Heart left ventricle (tissue), 16 donors: ENCODE measurements at regions not wholly inside any gene's neighbourhood (a gene's known extent, or its start where the extent isn't known, plus 50 kb on each side); places are given as distances from the start of the nearest gene placed in this dataset.
"Not testable (repeated sequence)": the region's sequence is repeated elsewhere in the genome, so short reads cannot be mapped to it uniquely, and the experiment has no call there.

Experiments
- ATAC-seq, 4 donors: fragments of 200-7000 bp; cut with Tn5 transposase; one replicate each; pipeline ENCODE4 v1.9.1; 2020 to 2022; ENCODE audit warnings: moderate library complexity in 4 of 4, mild to moderate bottlenecking in 3 of 4, moderate number of reproducible peaks in 1 of 4
- DNase-seq, 5 donors: peaks; one replicate each; pipeline ENCODE4 v3.0.0-alpha.2; 2020
- H3K27ac ChIP-seq, 12 donors: fragments of 200-600 bp; sonication (generic) in 4 of 12; one replicate each; pipeline versions ENCODE4 v1.5.0 to v1.8.0; 2016 to 2022; ENCODE audit warnings: mild to moderate bottlenecking in 2 of 12
- H3K27me3 ChIP-seq, 9 donors: fragments of 200-600 bp; sonication (generic) in 2 of 9; one replicate each; pipeline versions ENCODE4 v1.5.1 to v1.8.0; 2016 to 2022; ENCODE audit warnings: mild to moderate bottlenecking in 3 of 9
- H3K36me3 ChIP-seq, 9 donors: fragments of 200-600 bp; sonication (generic) in 2 of 9; one replicate each; pipeline versions ENCODE4 v1.5.0 to v1.8.0; 2018 to 2022; ENCODE audit warnings: mild to moderate bottlenecking in 2 of 9
- H3K4me1 ChIP-seq, 12 donors: fragments of 200-600 bp; sonication (generic) in 4 of 12; one replicate each; pipeline versions ENCODE4 v1.5.0 to v1.8.0; 2016 to 2022; ENCODE audit warnings: mild to moderate bottlenecking in 3 of 12
- H3K4me3 ChIP-seq, 12 donors: fragments of 200-600 bp; sonication (generic) in 4 of 12; one replicate each; pipeline versions ENCODE4 v1.5.0 to v1.8.0; 2017 to 2022; ENCODE audit warnings: mild to moderate bottlenecking in 9 of 12, moderate library complexity in 4 of 12
- H3K9me3 ChIP-seq, 12 donors: fragments of 200-600 bp; sonication (generic) in 4 of 12; one replicate each; pipeline versions ENCODE4 v1.5.0 to v1.8.0; 2016 to 2022; ENCODE audit warnings: mild to moderate bottlenecking in 1 of 12
- CTCF ChIP-seq, 12 donors: fragments of 200-600 bp; sonication (generic) in 4 of 12; IDR thresholded peaks; one replicate each; pipeline versions ENCODE4 v1.5.0 to v1.8.0; 2018 to 2022; ENCODE audit warnings: antibody characterized with exemption in 12 of 12, mild to moderate bottlenecking in 5 of 12
- POLR2A ChIP-seq, 2 donors: fragments of 450-650 bp; IDR thresholded peaks; one replicate each; pipeline ENCODE4 v1.6.1; 2017; ENCODE audit warnings: antibody characterized with exemption in 2 of 2, mild to moderate bottlenecking in 2 of 2, moderate library complexity in 2 of 2
- WGBS, 4 donors: extraction: QIAGEN DNeasy Blood & Tissue Kit in 2 of 4; methylation state at CpG; one replicate each; pipeline versions ENCODE4 v1.1.5 to v1.1.7; 2013 to 2018; 5-methylcytosine and 5-hydroxymethylcytosine counted together
- intact Hi-C, 10 donors: fragments of 100-400 bp; cut with DNase I; formaldehyde crosslinking; loops; one replicate each; pipeline versions ENCODE4 v1.11.1 to v1.14.2; 2022
- donor health status: ischemic (EF 13 %, LVEDD 7.1; RV severe dilation, severe dysfunction).
- donor health status: healthy with polysubstance abuse.
- donor health status: DM: no; HTN: yes; CAD: no.
- donor health status: DM: no; HTN: no; CAD: no.
- donor health status: ischemic (EF 25% LVEDD 6.9; RV normal size, moderate dysfunction).
- donor health status: ischemic (EF 25% LVEDD 5.7; RV mildly dilated, moderate dysfunction).
- donor health status: healthy.
- donor health status: DM: yes; HTN: yes; CAD: no.
- donor health status: ischemic (EF 35%, LVEDD 5.7; RV mildly dilated, moderate dysfunction).
- donor health status: nonischemic (EF 11% LVEDD 7.7; RV severe dilation, severe dysfunction).
- donor health status: DM: yes; HTN: yes; CAD: no.
- donor health status: PGD.
- donor health status: ischemic (EF 29% LVEDD 5.4; RV normal size, mild dysfunction).
- donor health status: nonischemic (EF 23%, LVEDD 6.1; RV moderate dilation, normal function).

- H3K27me3 ChIP-seq = no peaks in the 10 kb centered on the region
- H3K36me3 ChIP-seq = peaks cover 0 to 5% (median 0%) of the 10 kb centered on the region in 9 donors
- 48 to 64% (median 59%) methylated on average over 6 of the region's 6 CpGs for WGBS, 4 donors
- intact Hi-C loops = no loop called here
- no peak overlapping the region for H3K27ac ChIP-seq
- ATAC-seq (no peak), DNase-seq (no peak)
- peaks cover 0 to 3% (median 0%) of the 10 kb centered on the region in 12 donors for H3K9me3 ChIP-seq
- TF ChIP-seq POLR2A (IDR thresholded peaks at IDR 0.05) = no peak
- no peak for TF ChIP-seq CTCF (IDR thresholded peaks at IDR 0.05)
- H3K4me3 ChIP-seq = no peak overlapping the region
- no peaks in the 10 kb centered on the region for H3K4me1 ChIP-seq
These were observed 80.5 kb upstream of the KIF26B start for GRCh38 chr1:245074232-245074747.

GRCh38 chr1:245070836-245071615 is 83.8 kb upstream of the KIF26B start:
- Histone ChIP-seq H3K4me1 (no peaks in the 10 kb centered on the region), H3K27ac (no peak overlapping the region), H3K27me3 (no peaks in the 10 kb centered on the region), H3K36me3 (peaks cover 0 to 5% (median 0%) of the 10 kb centered on the region in 9 donors), H3K9me3 (peaks cover 0 to 3% (median 0%) of the 10 kb centered on the region in 12 donors), H3K4me3 (no peak overlapping the region)
- intact Hi-C loops = no loop called here
- 96 to 98% (median 96%) methylated on average over 10 of the region's 10 CpGs for WGBS, 4 donors
- DNase-seq = no peak
- TF ChIP-seq POLR2A (IDR thresholded peaks at IDR 0.05) (no peak), CTCF (IDR thresholded peaks at IDR 0.05) (no peak)
- no peak for ATAC-seq

- 78 to 93% (median 89%) methylated on average over 5 of the region's 5 CpGs for WGBS, 4 donors
- Histone ChIP-seq H3K27ac (no peak overlapping the region), H3K9me3 (peaks cover 0 to 3% (median 0%) of the 10 kb centered on the region in 12 donors), H3K4me1 (no peaks in the 10 kb centered on the region), H3K4me3 (no peak overlapping the region), H3K36me3 (peaks cover 0 to 5% (median 0%) of the 10 kb centered on the region in 9 donors), H3K27me3 (no peaks in the 10 kb centered on the region)
- intact Hi-C loops = no loop called here
- TF ChIP-seq POLR2A (IDR thresholded peaks at IDR 0.05) (no peak), CTCF (IDR thresholded peaks at IDR 0.05) (no peak)
- no peak for DNase-seq
- no peak for ATAC-seq
These were observed 87.5 kb upstream of the KIF26B start for GRCh38 chr1:245067257-245067656.

- ATAC-seq (no peak), DNase-seq (no peak)
- H3K36me3 ChIP-seq = peaks cover 0 to 16% (median 0%) of the 10 kb centered on the region in 9 donors
- no peak overlapping the region for H3K4me3 ChIP-seq
- no peak overlapping the region for H3K27ac ChIP-seq
- TF ChIP-seq CTCF (IDR thresholded peaks at IDR 0.05) (no peak), POLR2A (IDR thresholded peaks at IDR 0.05) (no peak)
- peaks cover 0 to 5% (median 0%) of the 10 kb centered on the region in 12 donors for H3K4me1 ChIP-seq
- H3K27me3 ChIP-seq = no peaks in the 10 kb centered on the region
- WGBS, 4 donors = 94 to 98% (median 96%) methylated on average over 5 of the region's 5 CpGs
- no peaks in the 10 kb centered on the region for H3K9me3 ChIP-seq
- intact Hi-C loops = no loop called here
These were observed 92.0 kb upstream of the KIF26B start for GRCh38 chr1:245062741-245063305.

GRCh38 chr1:245061808-245062207 is 93.0 kb upstream of the KIF26B start:
- H3K27me3 ChIP-seq, ATAC-seq, H3K9me3 ChIP-seq, H3K4me1 ChIP-seq, intact Hi-C loops, DNase-seq, H3K4me3 ChIP-seq, H3K27ac ChIP-seq: not testable (repeated sequence)
- H3K36me3 ChIP-seq = peaks cover 0 to 16% (median 0%) of the 10 kb centered on the region in 9 donors
- WGBS, 4 donors = 89 to 93% (median 91%) methylated on average over 4 of the region's 4 CpGs
